Medulla oblongata (tissue), 1 donor: ENCODE measurements at regions not wholly inside any gene's neighbourhood (a gene's known extent, or its start where the extent isn't known, plus 50 kb on each side); places are given as distances from the start of the nearest gene placed in this dataset.
"Not testable (repeated sequence)": the region's sequence is repeated elsewhere in the genome, so short reads cannot be mapped to it uniquely, and the experiment has no call there.

Source experiments
- DNase-seq: peaks from one replicate; pipeline ENCODE4 v3.0.0-alpha.2; 2015; ENCODE audit errors: extremely low spot score

GRCh38 chr6:86065002-86065401, 422.3 kb upstream of the SYNCRIP start:
- not testable (repeated sequence) for DNase-seq

- not testable (repeated sequence) for DNase-seq
These were observed 414.8 kb upstream of the SYNCRIP start for GRCh38 chr6:86057293-86057980.

- DNase-seq: no peak
These were observed 402.4 kb upstream of the SYNCRIP start for GRCh38 chr6:86045038-86045437.

- no peak for DNase-seq
These were observed 399.5 kb upstream of the SYNCRIP start for GRCh38 chr6:86042214-86042613.

GRCh38 chr6:86031713-86032112, 389.0 kb upstream of the SYNCRIP start:
- peak; percentile 66 for DNase-seq

GRCh38 chr6:86030875-86031274, 388.2 kb upstream of the SYNCRIP start:
- no peak for DNase-seq

- DNase-seq: no peak
These were observed 386.1 kb upstream of the SYNCRIP start for GRCh38 chr6:86028776-86029175.

GRCh38 chr6:86026890-86027289, 384.2 kb upstream of the SYNCRIP start:
- DNase-seq: not testable (repeated sequence)

GRCh38 chr6:86017236-86017635, 374.6 kb upstream of the SYNCRIP start:
- no peak for DNase-seq

- no peak for DNase-seq
These were observed 373.9 kb upstream of the SYNCRIP start for GRCh38 chr6:86016567-86016966.

- DNase-seq: no peak
These were observed 373.4 kb upstream of the SYNCRIP start for GRCh38 chr6:86016077-86016476.

GRCh38 chr6:86012991-86013390, 370.3 kb upstream of the SYNCRIP start:
- DNase-seq: not testable (repeated sequence)

GRCh38 chr6:86010915-86011786, 368.5 kb upstream of the SYNCRIP start:
- DNase-seq: no peak

GRCh38 chr6:85997206-85997605, 354.5 kb upstream of the SYNCRIP start:
- DNase-seq: no peak

- no peak for DNase-seq
These were observed 353.3 kb upstream of the SYNCRIP start for GRCh38 chr6:85996034-85996375.

- DNase-seq: no peak
These were observed 352.8 kb upstream of the SYNCRIP start for GRCh38 chr6:85995339-85996033.

- DNase-seq: no peak
These were observed 344.0 kb upstream of the SYNCRIP start for GRCh38 chr6:85986681-85987080.

- DNase-seq: no peak
These were observed 340.5 kb upstream of the SYNCRIP start for GRCh38 chr6:85983032-85983659.

GRCh38 chr6:85977661-85978060, 335.0 kb upstream of the SYNCRIP start:
- no peak for DNase-seq

GRCh38 chr6:85975957-85976356, 333.3 kb upstream of the SYNCRIP start:
- no peak for DNase-seq

GRCh38 chr6:85971238-85971637, 328.6 kb upstream of the SYNCRIP start:
- DNase-seq: no peak

GRCh38 chr6:85966828-85967227, 324.1 kb upstream of the SYNCRIP start:
- no peak for DNase-seq
